ENCODE measurements at regions not wholly inside any gene's neighbourhood (a gene's known extent, or its start where the extent isn't known, plus 50 kb on each side); places are given as distances from the start of the nearest gene placed in this dataset.

DNA sequence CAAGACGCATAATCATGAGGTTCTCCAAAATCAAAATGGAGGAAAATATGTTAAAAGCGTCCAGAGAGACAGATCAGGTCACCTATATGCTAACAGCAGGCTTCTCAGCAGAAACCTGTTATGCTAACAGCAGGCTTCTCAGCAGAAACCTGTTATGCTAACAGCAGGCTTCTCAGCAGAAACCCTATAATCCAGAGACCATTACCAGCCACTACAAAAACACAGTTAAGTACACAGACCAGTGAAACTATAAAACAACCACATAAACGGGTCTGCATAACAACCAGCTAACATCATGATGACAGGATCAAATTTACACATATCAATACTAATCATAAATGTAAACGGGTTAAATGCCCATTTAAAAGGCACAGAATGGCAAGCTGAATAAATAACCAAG is 1548.4 kb upstream of the TMEFF2 start:
- ATAC-seq (ENCODE audit: low FRiP score), result no peak
- no peak for DNase-seq (ENCODE audit: low spot score)
- TF ChIP-seq CTCF (IDR thresholded peaks at IDR 0.05), result no peak

DNA sequence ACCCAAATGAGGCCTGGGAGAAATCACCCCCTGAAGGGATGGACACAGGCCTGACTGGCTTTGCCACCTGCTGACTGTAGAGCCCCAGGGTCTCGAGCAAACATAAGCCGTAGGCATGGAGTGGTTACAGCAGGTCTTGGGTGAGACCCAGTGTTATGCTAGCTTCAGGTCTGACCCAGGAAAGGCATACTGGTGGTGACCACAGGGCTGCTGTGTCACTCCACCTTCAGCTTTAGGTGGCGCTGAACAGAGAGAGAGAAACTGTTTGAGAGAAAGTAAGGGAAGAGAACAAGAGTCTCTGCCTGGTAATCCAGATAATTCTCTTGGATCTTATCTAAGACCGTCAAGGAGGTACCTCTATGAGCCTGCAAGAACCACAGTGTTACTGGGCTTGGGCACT is 1544.2 kb upstream of the TMEFF2 start:
- no peak for TF ChIP-seq CTCF (IDR thresholded peaks at IDR 0.05)
- DNase-seq (ENCODE audit: low spot score) (no peak), ATAC-seq (ENCODE audit: low FRiP score) (no peak)

- ATAC-seq (ENCODE audit: low FRiP score), result no peak
- TF ChIP-seq CTCF (IDR thresholded peaks at IDR 0.05), result no peak
- no peak for DNase-seq (ENCODE audit: low spot score)
These were observed 1518.2 kb upstream of the TMEFF2 start for GRCh38 chr2:193712912-193713311.

GRCh38 chr2:193703411-193703810 is 1508.7 kb upstream of the TMEFF2 start:
- DNase-seq (ENCODE audit: low spot score), result no peak
- no peak for ATAC-seq (ENCODE audit: low FRiP score)
- TF ChIP-seq CTCF (IDR thresholded peaks at IDR 0.05), result no peak

DNA sequence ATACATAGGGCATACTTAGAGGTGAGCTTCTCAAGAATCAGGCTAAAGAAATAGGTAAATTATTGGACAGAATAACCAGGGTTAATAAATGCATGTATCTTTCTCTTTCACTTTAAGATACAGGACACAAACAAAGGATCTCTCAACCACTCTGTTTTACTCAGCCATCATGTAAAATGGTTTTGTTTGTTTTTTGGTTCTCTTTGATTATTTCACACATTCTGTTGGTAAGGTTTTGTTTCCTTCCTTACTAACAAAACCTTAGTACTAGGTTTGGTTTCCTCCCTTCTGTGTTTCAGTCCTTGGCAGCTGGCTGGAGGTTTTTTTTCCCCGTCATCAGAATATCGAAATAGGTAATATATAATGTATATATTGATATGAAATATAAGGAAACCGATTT is 1506.8 kb upstream of the TMEFF2 start:
- DNase-seq (ENCODE audit: low spot score) (no peak), ATAC-seq (ENCODE audit: low FRiP score) (no peak)
- no peak for TF ChIP-seq CTCF (IDR thresholded peaks at IDR 0.05)

GRCh38 chr2:193695367-193695766 is 1500.6 kb upstream of the TMEFF2 start:
- no peak for TF ChIP-seq CTCF (IDR thresholded peaks at IDR 0.05)
- no peak for ATAC-seq (ENCODE audit: low FRiP score)
- no peak for DNase-seq (ENCODE audit: low spot score)

GRCh38 chr2:193693758-193694157 is 1499.0 kb upstream of the TMEFF2 start:
- DNase-seq (ENCODE audit: low spot score) (no peak), ATAC-seq (ENCODE audit: low FRiP score) (no peak)
- no peak for TF ChIP-seq CTCF (IDR thresholded peaks at IDR 0.05)

Measured in omental fat pad (tissue), 3 donors.